Right atrium auricular region (tissue), 2 donors: ENCODE measurements at regions not wholly inside any gene's neighbourhood (a gene's known extent, or its start where the extent isn't known, plus 50 kb on each side); places are given as distances from the start of the nearest gene placed in this dataset.

ENCODE experiments used
- DNase-seq: peaks from one replicate; pipeline ENCODE4 v3.0.0-alpha.2; 2019; ENCODE audit warnings: low spot score
- H3K27ac ChIP-seq, 2 donors: fragments of 200-600 bp; sonication (generic); 1 replicate in 1 of 2; 2 replicates in 1 of 2; pipeline ENCODE4 v1.5.1; 2016 to 2019
- H3K27me3 ChIP-seq, 2 donors: fragments of 200-600 bp; sonication (generic); one replicate each; pipeline versions ENCODE4 v1.5.1 to v1.6.0; 2017 to 2019
- H3K36me3 ChIP-seq: fragments of 200-600 bp; sonication (generic); one replicate; pipeline ENCODE4 v1.5.1; 2016
- H3K4me1 ChIP-seq, 2 donors: fragments of 200-600 bp; sonication (generic); one replicate each; pipeline versions ENCODE4 v1.5.1 to v1.6.0; 2017 to 2019
- H3K4me3 ChIP-seq, 2 donors: fragments of 200-600 bp; sonication (generic); 1 replicate in 1 of 2; 2 replicates in 1 of 2; pipeline ENCODE4 v1.5.1; 2017 to 2019; ENCODE audit warnings: mild to moderate bottlenecking in 1 of 2, moderate library complexity in 1 of 2
- H3K9me3 ChIP-seq, 2 donors: fragments of 200-600 bp; sonication (generic); one replicate each; pipeline ENCODE4 v1.5.1; 2019
- CTCF ChIP-seq, 2 donors: fragments of 200-600 bp; sonication (generic); IDR thresholded peaks; one replicate each; pipeline ENCODE4 v1.5.1; 2019; ENCODE audit warnings: antibody characterized with exemption in 2 of 2

- no peaks in the 10 kb centered on the region for H3K27me3 ChIP-seq
- H3K4me1 ChIP-seq, result no peaks in the 10 kb centered on the region
- no peak for TF ChIP-seq CTCF (IDR thresholded peaks at IDR 0.05)
- DNase-seq, result no peak
- H3K27ac ChIP-seq, result no peak overlapping the region
- no peak overlapping the region for H3K4me3 ChIP-seq
- H3K9me3 ChIP-seq, result no peaks in the 10 kb centered on the region
- no peaks in the 10 kb centered on the region for H3K36me3 ChIP-seq
Observed at GRCh38 chr2:226338825-226339224, 460.8 kb downstream of the IRS1 start.

- Histone ChIP-seq H3K36me3 (no peaks in the 10 kb centered on the region), H3K27ac (peak overlapping the region in 1 of 2 donors; percentile 21)
Observed at GRCh38 chr2:226337941-226338600, 461.5 kb downstream of the IRS1 start.

GRCh38 chr2:226336283-226336682 lies 463.3 kb downstream of the IRS1 start:
- no peak for DNase-seq
- H3K4me1 ChIP-seq, result no peaks in the 10 kb centered on the region
- H3K27ac ChIP-seq, result no peak overlapping the region
- no peaks in the 10 kb centered on the region for H3K9me3 ChIP-seq
- TF ChIP-seq CTCF (IDR thresholded peaks at IDR 0.05), result no peak
- H3K4me3 ChIP-seq, result no peak overlapping the region
- H3K27me3 ChIP-seq, result no peaks in the 10 kb centered on the region
- no peaks in the 10 kb centered on the region for H3K36me3 ChIP-seq

More at GRCh38 chr2:226337941-226338600, 461.5 kb downstream of the IRS1 start:
- TF ChIP-seq CTCF (IDR thresholded peaks at IDR 0.05), result no peak
- Histone ChIP-seq H3K4me3 (no peak overlapping the region), H3K4me1 (no peaks in the 10 kb centered on the region), H3K27me3 (no peaks in the 10 kb centered on the region), H3K9me3 (no peaks in the 10 kb centered on the region)
- DNase-seq, result no peak

- Histone ChIP-seq H3K4me1 (no peaks in the 10 kb centered on the region), H3K27me3 (no peaks in the 10 kb centered on the region), H3K36me3 (no peaks in the 10 kb centered on the region), H3K4me3 (no peak overlapping the region), H3K9me3 (no peaks in the 10 kb centered on the region), H3K27ac (no peak overlapping the region)
- DNase-seq, result no peak
- TF ChIP-seq CTCF (IDR thresholded peaks at IDR 0.05), result no peak
Observed at GRCh38 chr2:226334981-226335720, 464.5 kb downstream of the IRS1 start.

- no peak overlapping the region for H3K27ac ChIP-seq
- no peaks in the 10 kb centered on the region for H3K9me3 ChIP-seq
- H3K36me3 ChIP-seq, result no peaks in the 10 kb centered on the region
- DNase-seq, result no peak
- H3K4me1 ChIP-seq, result no peaks in the 10 kb centered on the region
- no peak overlapping the region for H3K4me3 ChIP-seq
- H3K27me3 ChIP-seq, result no peaks in the 10 kb centered on the region
- no peak for TF ChIP-seq CTCF (IDR thresholded peaks at IDR 0.05)
Observed at GRCh38 chr2:226333388-226333787, 466.2 kb downstream of the IRS1 start.
